Panc1 (cell line): ENCODE measurements at regions not wholly inside any gene's neighbourhood (a gene's known extent, or its start where the extent isn't known, plus 50 kb on each side); places are given as distances from the start of the nearest gene placed in this dataset.

ENCODE experiments used
- ATAC-seq: fragments of 200-7000 bp; cut with Tn5 transposase; 2 replicates; pipeline ENCODE4 v1.9.1; 2020; ENCODE audit warnings: mild to moderate bottlenecking, moderate library complexity
- BruUV-seq: library from RNA; stranded (reverse); fragments of 400-500 nt; replicated peaks from 2 replicates; lab custom pipeline; 2021; lab: Mats Ljungman, UMichigan
- CTCF ChIA-PET: fragments of 300-600 bp; sonication (Branson Sonifier 250); formaldehyde crosslinking; loops from one replicate; lab custom pipeline; 2022; ENCODE audit warnings: antibody characterized with exemption; lab: Charles Lee
- POLR2A ChIA-PET: fragments of 300-600 bp; sonication (Branson Sonifier 250); formaldehyde crosslinking; loops from one replicate; lab custom pipeline; 2022; ENCODE audit warnings: antibody characterized with exemption; lab: Charles Lee
- DNase-seq: peaks from one replicate; pipeline ENCODE4 v3.0.0-alpha.2; 2010; ENCODE audit warnings: low read depth, low spot score
- H3K27ac ChIP-seq: 2 replicates; pipeline ENCODE4 v1.5.1; 2011; ENCODE audit warnings: mild to moderate bottlenecking, low read length, inconsistent platforms
- H3K27me3 ChIP-seq: fragments of 200-500 bp; sonication (Bioruptor generic); 2 replicates; pipeline ENCODE4 v1.6.0; 2014; ENCODE audit warnings: low read length, inconsistent platforms; ENCODE audit not compliant: control insufficient read depth, insufficient read depth
- H3K36me3 ChIP-seq: fragments of 200-500 bp; sonication (Bioruptor generic); 2 replicates; pipeline ENCODE4 v1.5.1; 2014; ENCODE audit warnings: inconsistent platforms, mild to moderate bottlenecking, low read length, moderate library complexity; ENCODE audit not compliant: control insufficient read depth, insufficient read depth
- H3K4me1 ChIP-seq: 2 replicates; pipeline ENCODE4 v1.5.1; 2011; ENCODE audit warnings: inconsistent platforms, mild to moderate bottlenecking, low read length, moderate library complexity; ENCODE audit not compliant: control insufficient read depth, insufficient read depth
- H3K4me3 ChIP-seq, 2 experiments: 2 replicates each; pipeline ENCODE4 v1.5.1; 2011 to 2012; ENCODE audit warnings: low read depth in 2 of 2, low read length in 2 of 2, mild to moderate bottlenecking in 2 of 2, inconsistent platforms in 1 of 2, moderate library complexity in 1 of 2
- H3K9me3 ChIP-seq: fragments of 200-500 bp; sonication (Bioruptor generic); 2 replicates; pipeline ENCODE4 v1.5.1; 2014; ENCODE audit warnings: low read depth, mild to moderate bottlenecking, inconsistent platforms, low read length, moderate library complexity; ENCODE audit not compliant: control insufficient read depth, insufficient read depth
- POLR2AphosphoS5 ChIP-seq: IDR thresholded peaks from 2 replicates; pipeline ENCODE4 v1.6.1; 2012; ENCODE audit warnings: mild to moderate bottlenecking, low read depth, low read length, moderate library complexity
- SIN3A ChIP-seq: IDR thresholded peaks from 2 replicates; pipeline ENCODE4 v1.6.1; 2012; ENCODE audit warnings: low read depth, mild to moderate bottlenecking, low read length, moderate library complexity, borderline replicate concordance; ENCODE audit not compliant: insufficient read depth
- TCF7L2 ChIP-seq: IDR thresholded peaks from 2 replicates; pipeline ENCODE4 v1.6.1; 2011; ENCODE audit warnings: mild to moderate bottlenecking, low read depth, low read length, inconsistent platforms
- in situ Hi-C: cut with HindIII; loops from 2 replicates; pipeline ENCODE4 v1.10.0; 2016; ENCODE audit warnings: low sequenced_read_pairs, low pct_unique_long_range_greater_than_20kb
- intact Hi-C: fragments of 100-400 bp; cut with micrococcal nuclease; formaldehyde crosslinking; loops from one replicate; pipeline ENCODE4 v1.10.0; 2022; ENCODE audit not compliant: unreplicated experiment
- TF ChIP-seq, protein P1 (sequence below), 2 experiments: IDR thresholded peaks; 2 replicates each; pipeline ENCODE4 v1.6.1; 2011 to 2012; ENCODE audit warnings: low read depth in 2 of 2, control low read depth in 1 of 2, low read length in 1 of 2, mild to moderate bottlenecking in 1 of 2, moderate library complexity in 1 of 2; ENCODE audit not compliant: insufficient read depth in 1 of 2
- TF ChIP-seq, protein P2 (sequence below): fragments of 450-650 bp; IDR thresholded peaks from 2 replicates; pipeline ENCODE4 v1.5.1; 2017; ENCODE audit warnings: mild to moderate bottlenecking

DNA sequence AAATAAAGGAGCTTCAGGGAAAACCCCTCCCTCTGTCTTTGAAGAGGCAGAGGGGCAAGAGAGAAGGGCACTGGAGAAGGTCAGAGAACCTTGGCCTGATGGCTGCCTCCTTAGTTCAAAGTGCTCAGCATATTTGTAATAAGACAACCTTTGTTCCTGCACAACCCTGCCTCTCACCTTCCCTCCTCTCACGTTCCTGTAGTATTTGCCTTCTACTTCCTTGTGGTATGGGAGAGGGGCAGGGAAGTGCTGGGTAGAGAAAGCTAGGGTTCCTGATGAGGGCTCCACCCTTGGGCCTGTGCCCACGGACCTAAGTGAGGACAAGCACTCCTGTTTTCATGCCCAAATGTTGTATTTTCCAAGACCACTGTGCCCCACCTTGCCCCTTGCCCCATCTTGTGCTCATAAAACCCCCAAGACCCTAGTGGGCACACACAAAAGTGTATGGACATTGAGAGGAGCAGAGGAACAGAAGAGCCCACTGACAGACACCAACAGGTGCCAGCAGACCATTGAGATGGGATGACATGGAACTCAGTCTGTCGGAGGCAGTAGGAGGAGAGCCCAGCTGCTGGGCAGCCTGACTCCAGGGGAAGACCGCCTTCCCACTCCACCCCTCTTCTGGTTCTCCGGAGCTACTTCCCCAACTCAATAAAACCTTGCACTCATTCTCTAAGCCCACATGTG lies 261.5 kb upstream of the CCDC196 start:
- Histone ChIP-seq H3K4me3 (no peak overlapping the region), H3K27ac (no peak overlapping the region), H3K27me3 (no peaks in the 10 kb centered on the region), H3K4me1 (no peaks in the 10 kb centered on the region), H3K9me3 (no peaks in the 10 kb centered on the region), H3K36me3 (no peaks in the 10 kb centered on the region)
- DNase-seq, result no peak
- BruUV-seq, result no TSS peak
- CTCF ChIA-PET, result no interaction called here
- intact Hi-C loops (no loop called here), in situ Hi-C loops (no loop called here)
- TF ChIP-seq TCF7L2, result no peak
- TF ChIP-seq, protein P1, sequence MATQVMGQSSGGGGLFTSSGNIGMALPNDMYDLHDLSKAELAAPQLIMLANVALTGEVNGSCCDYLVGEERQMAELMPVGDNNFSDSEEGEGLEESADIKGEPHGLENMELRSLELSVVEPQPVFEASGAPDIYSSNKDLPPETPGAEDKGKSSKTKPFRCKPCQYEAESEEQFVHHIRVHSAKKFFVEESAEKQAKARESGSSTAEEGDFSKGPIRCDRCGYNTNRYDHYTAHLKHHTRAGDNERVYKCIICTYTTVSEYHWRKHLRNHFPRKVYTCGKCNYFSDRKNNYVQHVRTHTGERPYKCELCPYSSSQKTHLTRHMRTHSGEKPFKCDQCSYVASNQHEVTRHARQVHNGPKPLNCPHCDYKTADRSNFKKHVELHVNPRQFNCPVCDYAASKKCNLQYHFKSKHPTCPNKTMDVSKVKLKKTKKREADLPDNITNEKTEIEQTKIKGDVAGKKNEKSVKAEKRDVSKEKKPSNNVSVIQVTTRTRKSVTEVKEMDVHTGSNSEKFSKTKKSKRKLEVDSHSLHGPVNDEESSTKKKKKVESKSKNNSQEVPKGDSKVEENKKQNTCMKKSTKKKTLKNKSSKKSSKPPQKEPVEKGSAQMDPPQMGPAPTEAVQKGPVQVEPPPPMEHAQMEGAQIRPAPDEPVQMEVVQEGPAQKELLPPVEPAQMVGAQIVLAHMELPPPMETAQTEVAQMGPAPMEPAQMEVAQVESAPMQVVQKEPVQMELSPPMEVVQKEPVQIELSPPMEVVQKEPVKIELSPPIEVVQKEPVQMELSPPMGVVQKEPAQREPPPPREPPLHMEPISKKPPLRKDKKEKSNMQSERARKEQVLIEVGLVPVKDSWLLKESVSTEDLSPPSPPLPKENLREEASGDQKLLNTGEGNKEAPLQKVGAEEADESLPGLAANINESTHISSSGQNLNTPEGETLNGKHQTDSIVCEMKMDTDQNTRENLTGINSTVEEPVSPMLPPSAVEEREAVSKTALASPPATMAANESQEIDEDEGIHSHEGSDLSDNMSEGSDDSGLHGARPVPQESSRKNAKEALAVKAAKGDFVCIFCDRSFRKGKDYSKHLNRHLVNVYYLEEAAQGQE (IDR thresholded peaks at IDR 0.05; ENCODE audit: insufficient read depth in 1 of 2, low read depth in 2 of 2, low read length in 1 of 2), result no peak
- TF ChIP-seq SIN3A, result no peak
- no peak for TF ChIP-seq POLR2AphosphoS5
- TF ChIP-seq, protein P2, sequence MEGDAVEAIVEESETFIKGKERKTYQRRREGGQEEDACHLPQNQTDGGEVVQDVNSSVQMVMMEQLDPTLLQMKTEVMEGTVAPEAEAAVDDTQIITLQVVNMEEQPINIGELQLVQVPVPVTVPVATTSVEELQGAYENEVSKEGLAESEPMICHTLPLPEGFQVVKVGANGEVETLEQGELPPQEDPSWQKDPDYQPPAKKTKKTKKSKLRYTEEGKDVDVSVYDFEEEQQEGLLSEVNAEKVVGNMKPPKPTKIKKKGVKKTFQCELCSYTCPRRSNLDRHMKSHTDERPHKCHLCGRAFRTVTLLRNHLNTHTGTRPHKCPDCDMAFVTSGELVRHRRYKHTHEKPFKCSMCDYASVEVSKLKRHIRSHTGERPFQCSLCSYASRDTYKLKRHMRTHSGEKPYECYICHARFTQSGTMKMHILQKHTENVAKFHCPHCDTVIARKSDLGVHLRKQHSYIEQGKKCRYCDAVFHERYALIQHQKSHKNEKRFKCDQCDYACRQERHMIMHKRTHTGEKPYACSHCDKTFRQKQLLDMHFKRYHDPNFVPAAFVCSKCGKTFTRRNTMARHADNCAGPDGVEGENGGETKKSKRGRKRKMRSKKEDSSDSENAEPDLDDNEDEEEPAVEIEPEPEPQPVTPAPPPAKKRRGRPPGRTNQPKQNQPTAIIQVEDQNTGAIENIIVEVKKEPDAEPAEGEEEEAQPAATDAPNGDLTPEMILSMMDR, result no peak
- ATAC-seq, result no peak
- POLR2A ChIA-PET, result no interaction called here

DNA sequence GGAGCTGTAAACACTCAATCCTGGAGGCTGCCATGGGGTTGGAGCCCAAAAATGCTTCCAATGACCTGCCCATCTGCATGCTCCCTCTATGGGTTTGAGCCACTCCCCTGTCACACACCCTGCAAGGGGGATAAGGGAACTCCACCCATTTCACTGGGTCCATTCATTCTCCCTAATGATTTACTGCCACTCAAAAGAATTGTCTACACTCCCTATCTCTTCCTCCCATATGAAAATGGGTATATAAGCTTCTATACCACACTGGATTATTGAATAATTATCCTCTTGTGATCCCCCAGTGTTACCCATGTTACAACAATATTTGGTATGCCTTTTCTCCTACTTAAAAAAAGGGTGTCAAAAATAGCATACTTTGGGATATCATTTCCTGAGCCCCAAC lies 260.8 kb upstream of the CCDC196 start:
- no peak for DNase-seq

More for the DNA sequence above, 260.8 kb upstream of the CCDC196 start:
- TF ChIP-seq POLR2AphosphoS5, result no peak
- TF ChIP-seq TCF7L2, result no peak
- TF ChIP-seq, protein P1 (IDR thresholded peaks at IDR 0.05; ENCODE audit: insufficient read depth in 1 of 2, low read depth in 2 of 2, low read length in 1 of 2), result no peak
- TF ChIP-seq, protein P2, result no peak
- no peak for TF ChIP-seq SIN3A
- BruUV-seq, result no TSS peak
- no peaks in the 10 kb centered on the region for H3K36me3 ChIP-seq
- intact Hi-C loops, result no loop called here
- H3K9me3 ChIP-seq, result no peaks in the 10 kb centered on the region
- H3K27me3 ChIP-seq, result no peaks in the 10 kb centered on the region
- H3K4me1 ChIP-seq, result no peaks in the 10 kb centered on the region
- H3K4me3 ChIP-seq, result no peak overlapping the region
- in situ Hi-C loops, result no loop called here
- POLR2A ChIA-PET, result no interaction called here
- H3K27ac ChIP-seq, result no peak overlapping the region
- ATAC-seq, result no peak
- CTCF ChIA-PET, result no interaction called here
